ENCODE measurements at regions not wholly inside any gene's neighbourhood (a gene's known extent, or its start where the extent isn't known, plus 50 kb on each side); places are given as distances from the start of the nearest gene placed in this dataset.

- Histone ChIP-seq H3K4me3 (no peak overlapping the region), H3K27ac (no peak overlapping the region), H3K4me1 (replicated peaks) (peaks cover 7% of the 10 kb centered on the region), H3K27me3 (replicated peaks; ENCODE audit: insufficient read depth) (no peaks in the 10 kb centered on the region), H3K36me3 (no peaks in the 10 kb centered on the region), H3K9me3 (no peaks in the 10 kb centered on the region)
- TF ChIP-seq POLR2A (IDR thresholded peaks at IDR 0.05) (no peak), POLR2AphosphoS5 (IDR thresholded peaks at IDR 0.05) (no peak)
- TF ChIP-seq, protein P1, sequence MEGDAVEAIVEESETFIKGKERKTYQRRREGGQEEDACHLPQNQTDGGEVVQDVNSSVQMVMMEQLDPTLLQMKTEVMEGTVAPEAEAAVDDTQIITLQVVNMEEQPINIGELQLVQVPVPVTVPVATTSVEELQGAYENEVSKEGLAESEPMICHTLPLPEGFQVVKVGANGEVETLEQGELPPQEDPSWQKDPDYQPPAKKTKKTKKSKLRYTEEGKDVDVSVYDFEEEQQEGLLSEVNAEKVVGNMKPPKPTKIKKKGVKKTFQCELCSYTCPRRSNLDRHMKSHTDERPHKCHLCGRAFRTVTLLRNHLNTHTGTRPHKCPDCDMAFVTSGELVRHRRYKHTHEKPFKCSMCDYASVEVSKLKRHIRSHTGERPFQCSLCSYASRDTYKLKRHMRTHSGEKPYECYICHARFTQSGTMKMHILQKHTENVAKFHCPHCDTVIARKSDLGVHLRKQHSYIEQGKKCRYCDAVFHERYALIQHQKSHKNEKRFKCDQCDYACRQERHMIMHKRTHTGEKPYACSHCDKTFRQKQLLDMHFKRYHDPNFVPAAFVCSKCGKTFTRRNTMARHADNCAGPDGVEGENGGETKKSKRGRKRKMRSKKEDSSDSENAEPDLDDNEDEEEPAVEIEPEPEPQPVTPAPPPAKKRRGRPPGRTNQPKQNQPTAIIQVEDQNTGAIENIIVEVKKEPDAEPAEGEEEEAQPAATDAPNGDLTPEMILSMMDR (IDR thresholded peaks at IDR 0.05) = no peak
- intact Hi-C loops (cut with DNase I) = no loop called here
- 90% methylated on average over 5 of the region's 5 CpGs for WGBS
- DNase-seq (ENCODE audit: low spot score) = no peak
Measured at GRCh38 chr13:109957875-109958274, 171.5 kb upstream of the IRS2 start.

DNA sequence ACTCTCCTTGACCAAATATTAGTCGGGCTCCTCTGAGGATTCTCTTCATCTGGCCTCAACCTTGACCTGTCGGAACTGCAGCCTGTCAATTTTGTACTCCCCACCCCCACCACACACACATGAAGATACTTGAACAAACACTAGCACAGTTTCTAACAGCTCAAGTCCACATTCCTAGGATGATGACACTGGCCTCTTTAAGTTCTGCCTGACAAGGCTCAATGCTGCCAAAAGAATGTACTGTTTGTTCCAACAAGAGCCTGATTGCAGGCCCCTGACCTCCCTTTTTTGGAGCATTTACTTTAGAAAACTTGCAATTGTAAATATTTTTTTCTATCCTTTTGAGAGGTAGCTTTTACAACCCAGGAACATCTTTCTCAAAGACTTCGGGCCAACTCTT lies 169.2 kb upstream of the IRS2 start:
- Histone ChIP-seq H3K36me3 (no peaks in the 10 kb centered on the region), H3K9me3 (no peaks in the 10 kb centered on the region), H3K4me1 (replicated peaks) (peaks cover 7% of the 10 kb centered on the region), H3K27ac (no peak overlapping the region), H3K4me3 (no peak overlapping the region), H3K27me3 (replicated peaks; ENCODE audit: insufficient read depth) (no peaks in the 10 kb centered on the region)
- DNase-seq (ENCODE audit: low spot score) = no peak
- 50% methylated on average over 3 of the region's 3 CpGs for WGBS
- intact Hi-C loops (cut with DNase I) = no loop called here
- no peak for TF ChIP-seq POLR2AphosphoS5 (IDR thresholded peaks at IDR 0.05)
- no peak for TF ChIP-seq POLR2A (IDR thresholded peaks at IDR 0.05)
- TF ChIP-seq, protein P1 (IDR thresholded peaks at IDR 0.05) = no peak

DNA sequence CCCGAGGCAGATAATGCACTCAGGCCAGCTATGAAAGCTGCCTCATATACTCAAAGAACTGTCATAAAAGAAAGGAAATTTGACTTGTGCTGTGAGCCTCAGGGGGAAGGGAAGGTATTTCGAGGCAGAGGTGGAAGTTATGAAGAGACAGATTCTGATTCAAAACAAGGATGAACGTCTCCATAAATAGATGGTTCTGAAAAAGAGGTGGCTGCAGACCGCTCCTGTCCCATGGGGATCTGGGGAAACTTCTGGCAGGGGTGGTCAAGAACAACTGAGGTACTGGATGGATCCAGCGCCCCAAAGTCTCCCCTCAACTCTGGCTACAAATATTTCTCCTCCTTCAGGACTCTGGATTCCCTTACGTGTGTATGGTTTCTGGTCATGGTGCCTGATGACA lies 168.1 kb upstream of the IRS2 start:
- Histone ChIP-seq H3K9me3 (no peaks in the 10 kb centered on the region), H3K27ac (no peak overlapping the region), H3K27me3 (replicated peaks; ENCODE audit: insufficient read depth) (no peaks in the 10 kb centered on the region), H3K4me1 (replicated peaks) (peaks cover 7% of the 10 kb centered on the region), H3K4me3 (no peak overlapping the region), H3K36me3 (no peaks in the 10 kb centered on the region)
- no peak for DNase-seq (ENCODE audit: low spot score)
- WGBS = 86% methylated on average over 6 of the region's 6 CpGs
- intact Hi-C loops (cut with DNase I) = no loop called here
- no peak for TF ChIP-seq POLR2A (IDR thresholded peaks at IDR 0.05)
- TF ChIP-seq POLR2AphosphoS5 (IDR thresholded peaks at IDR 0.05) = no peak
- TF ChIP-seq, protein P1 (IDR thresholded peaks at IDR 0.05) = no peak

GRCh38 chr13:109951491-109951890 lies 165.1 kb upstream of the IRS2 start:
- H3K4me3 ChIP-seq = no peak overlapping the region
- TF ChIP-seq POLR2A (IDR thresholded peaks at IDR 0.05) = no peak
- TF ChIP-seq POLR2AphosphoS5 (IDR thresholded peaks at IDR 0.05) = no peak
- TF ChIP-seq, protein P1 (IDR thresholded peaks at IDR 0.05) = no peak
- intact Hi-C loops (cut with DNase I) = no loop called here
- peaks cover 7% of the 10 kb centered on the region for H3K4me1 ChIP-seq (replicated peaks)
- H3K27me3 ChIP-seq (replicated peaks; ENCODE audit: insufficient read depth) = no peaks in the 10 kb centered on the region
- DNase-seq (ENCODE audit: low spot score) = no peak
- WGBS = 29% methylated on average over 1 of the region's 1 CpG
- no peak overlapping the region for H3K27ac ChIP-seq
- no peaks in the 10 kb centered on the region for H3K36me3 ChIP-seq
- no peaks in the 10 kb centered on the region for H3K9me3 ChIP-seq

- WGBS = 82% methylated on average over 2 of the region's 2 CpGs
Measured at GRCh38 chr13:109949397-109949796, 163.0 kb upstream of the IRS2 start.

More at GRCh38 chr13:109949397-109949796, 163.0 kb upstream of the IRS2 start:
- H3K4me1 ChIP-seq (replicated peaks) = no peaks in the 10 kb centered on the region
- H3K27me3 ChIP-seq (replicated peaks; ENCODE audit: insufficient read depth) = no peaks in the 10 kb centered on the region
- DNase-seq (ENCODE audit: low spot score) = no peak
- no peaks in the 10 kb centered on the region for H3K36me3 ChIP-seq
- no peak overlapping the region for H3K4me3 ChIP-seq
- H3K9me3 ChIP-seq = no peaks in the 10 kb centered on the region
- intact Hi-C loops (cut with DNase I) = no loop called here
- no peak for TF ChIP-seq POLR2AphosphoS5 (IDR thresholded peaks at IDR 0.05)
- TF ChIP-seq POLR2A (IDR thresholded peaks at IDR 0.05) = no peak
- TF ChIP-seq, protein P1 (IDR thresholded peaks at IDR 0.05) = no peak
- no peak overlapping the region for H3K27ac ChIP-seq
